ENCODE measurements at regions not wholly inside any gene's neighbourhood (a gene's known extent, or its start where the extent isn't known, plus 50 kb on each side); places are given as distances from the start of the nearest gene placed in this dataset.

DNA sequence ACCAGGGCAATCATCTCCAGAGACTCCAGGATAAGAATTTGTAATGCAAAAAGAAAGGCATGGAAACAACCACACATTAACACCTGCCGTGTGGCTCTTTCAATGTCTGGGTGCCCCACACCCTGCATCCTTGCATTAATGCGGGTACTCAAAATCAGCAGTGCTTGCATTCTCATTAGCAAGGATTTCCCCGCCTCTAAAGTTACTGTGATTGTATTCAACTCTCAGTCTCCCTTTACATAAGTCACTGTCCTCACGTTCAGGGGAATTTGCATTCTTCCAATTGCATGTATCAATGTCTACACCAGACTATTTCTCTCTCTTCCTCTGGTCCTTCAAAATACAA lies 324.3 kb downstream of the FOXL1 start (continued):
- no peak for TF ChIP-seq JUNB (IDR thresholded peaks at IDR 0.05)
- no peak for TF ChIP-seq NR3C1 (IDR thresholded peaks at IDR 0.05)
- TF ChIP-seq, protein P1, sequence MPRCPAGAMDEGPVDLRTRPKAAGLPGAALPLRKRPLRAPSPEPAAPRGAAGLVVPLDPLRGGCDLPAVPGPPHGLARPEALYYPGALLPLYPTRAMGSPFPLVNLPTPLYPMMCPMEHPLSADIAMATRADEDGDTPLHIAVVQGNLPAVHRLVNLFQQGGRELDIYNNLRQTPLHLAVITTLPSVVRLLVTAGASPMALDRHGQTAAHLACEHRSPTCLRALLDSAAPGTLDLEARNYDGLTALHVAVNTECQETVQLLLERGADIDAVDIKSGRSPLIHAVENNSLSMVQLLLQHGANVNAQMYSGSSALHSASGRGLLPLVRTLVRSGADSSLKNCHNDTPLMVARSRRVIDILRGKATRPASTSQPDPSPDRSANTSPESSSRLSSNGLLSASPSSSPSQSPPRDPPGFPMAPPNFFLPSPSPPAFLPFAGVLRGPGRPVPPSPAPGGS (IDR thresholded peaks at IDR 0.05): no peak
- no peak for TF ChIP-seq ZC3H11A (IDR thresholded peaks at IDR 0.05)
- no peak for TF ChIP-seq CBX2 (IDR thresholded peaks at IDR 0.05; ENCODE audit: borderline replicate concordance, low read depth)

GRCh38 chr16:86903068-86903467 lies 324.7 kb downstream of the FOXL1 start:
- Histone ChIP-seq H3K4me2 (no peak overlapping the region), H3K9me3 (no peaks in the 10 kb centered on the region), H3K27ac (no peak overlapping the region), H3K4me1 (peaks cover 24% of the 10 kb centered on the region), H3K4me3 (no peak overlapping the region)
- DNase-seq (ENCODE audit: low read depth in 1 of 2, low spot score in 1 of 2) (no peak), ATAC-seq (no peak), FAIRE-seq (no peak)
- ChIA-PET CTCF (interaction anchor here (0.9 kb wide), 1 partner anchor 160 kb away, joined by 3 read pairs; no protein-coding TSS in a partner anchor), POLR2A (no interaction called here)
- 71% methylated on average over 1 of the region's 1 CpG for WGBS (ENCODE audit: missing lambda C conversion rate)
- TF ChIP-seq HOXB5 (CRISPR knock-in tag; IDR thresholded peaks at IDR 0.05) (no peak), KDM1A (IDR thresholded peaks at IDR 0.05; ENCODE audit: low read depth) (no peak), RCOR1 (IDR thresholded peaks at IDR 0.05; ENCODE audit: low read depth, low read length) (no peak)

DNA sequence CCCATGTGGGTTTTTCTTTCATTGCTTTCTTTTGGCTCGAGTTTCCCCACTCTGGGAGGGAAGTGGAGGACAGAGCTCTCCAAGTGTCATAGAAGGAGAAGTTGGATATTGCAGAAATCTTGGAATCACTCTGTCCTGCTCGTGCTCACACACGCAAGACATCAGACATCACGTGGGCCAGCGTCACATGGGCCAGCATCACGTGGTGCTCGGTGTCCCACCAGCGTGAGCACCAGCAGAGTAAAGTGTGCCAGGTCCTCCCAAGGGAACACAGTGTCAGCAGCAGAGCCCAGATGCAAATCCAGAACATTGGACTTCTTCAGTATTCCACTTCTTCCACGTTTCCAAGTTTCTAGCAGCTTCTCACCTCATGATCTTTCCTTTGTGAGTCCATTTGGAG lies 327.0 kb downstream of the FOXL1 start:
- POLR2A ChIA-PET: no interaction called here
- H3K9me3 ChIP-seq: no peaks in the 10 kb centered on the region
- no peak for FAIRE-seq
- TF ChIP-seq MYC (IDR thresholded peaks at IDR 0.05; ENCODE audit: borderline replicate concordance, low read length): no peak
- no peak for TF ChIP-seq FOSB (CRISPR knock-in tag; IDR thresholded peaks at IDR 0.05)
- no peak for TF ChIP-seq BHLHE40 (IDR thresholded peaks at IDR 0.05; ENCODE audit: low read depth, low read length)
- TF ChIP-seq ZSCAN20 (CRISPR knock-in tag; IDR thresholded peaks at IDR 0.05): no peak
- no peak for TF ChIP-seq E2F6 (IDR thresholded peaks at IDR 0.05; ENCODE audit: borderline replicate concordance, low read depth)
- TF ChIP-seq, protein P2, sequence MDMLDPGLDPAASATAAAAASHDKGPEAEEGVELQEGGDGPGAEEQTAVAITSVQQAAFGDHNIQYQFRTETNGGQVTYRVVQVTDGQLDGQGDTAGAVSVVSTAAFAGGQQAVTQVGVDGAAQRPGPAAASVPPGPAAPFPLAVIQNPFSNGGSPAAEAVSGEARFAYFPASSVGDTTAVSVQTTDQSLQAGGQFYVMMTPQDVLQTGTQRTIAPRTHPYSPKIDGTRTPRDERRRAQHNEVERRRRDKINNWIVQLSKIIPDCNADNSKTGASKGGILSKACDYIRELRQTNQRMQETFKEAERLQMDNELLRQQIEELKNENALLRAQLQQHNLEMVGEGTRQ (IDR thresholded peaks at IDR 0.05): peak; percentile 72
- H3K4me1 ChIP-seq: peaks cover 15% of the 10 kb centered on the region; the same call in 2 of the 3 replicates
- CTCF ChIA-PET: interaction anchor here (0.9 kb wide), 1 partner anchor 19 kb away, joined by 3 read pairs; no protein-coding TSS in a partner anchor
- H3K4me2 ChIP-seq: no peak overlapping the region
- H3K27ac ChIP-seq: no peak overlapping the region
- no peak for DNase-seq (ENCODE audit: low read depth in 1 of 2, low spot score in 1 of 2)
- WGBS (ENCODE audit: missing lambda C conversion rate): 54% methylated on average over 8 of the region's 9 CpGs
- no peak for ATAC-seq
- no peak overlapping the region for H3K4me3 ChIP-seq

DNA sequence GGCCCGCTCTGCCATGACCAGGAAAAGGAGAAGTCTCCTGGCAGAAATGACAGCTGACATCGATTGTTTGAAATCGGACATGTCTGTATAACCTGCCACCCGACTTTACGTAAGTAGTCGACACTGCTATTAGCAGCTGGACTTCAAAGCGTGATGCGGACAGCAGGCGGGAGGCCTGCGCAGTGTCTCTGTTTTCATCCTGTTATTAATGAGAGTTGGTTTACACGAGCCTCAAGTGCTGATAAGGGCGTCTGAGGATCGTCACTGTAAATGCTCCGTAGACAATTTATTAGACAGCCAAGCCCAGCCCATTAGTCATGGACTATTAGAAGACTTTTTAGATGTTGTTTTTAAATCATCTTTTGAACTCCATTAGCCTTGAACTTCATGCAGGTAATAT lies 328.3 kb downstream of the FOXL1 start:
- CTCF ChIA-PET: no interaction called here
- WGBS (ENCODE audit: missing lambda C conversion rate): 87% methylated on average over 14 of the region's 14 CpGs

More for the DNA sequence above, 328.3 kb downstream of the FOXL1 start:
- no peak overlapping the region for H3K4me3 ChIP-seq
- H3K27ac ChIP-seq: no peak overlapping the region
- POLR2A ChIA-PET: no interaction called here
- H3K9me3 ChIP-seq: no peaks in the 10 kb centered on the region
- DNase-seq (ENCODE audit: low read depth in 1 of 2, low spot score in 1 of 2) (no peak), ATAC-seq (no peak), FAIRE-seq (no peak)
- TF ChIP-seq BHLHE40 (IDR thresholded peaks at IDR 0.05; ENCODE audit: low read depth, low read length) (no peak), CEBPB (IDR thresholded peaks at IDR 0.05) (no peak), RFX5 (IDR thresholded peaks at IDR 0.05) (no peak), KDM1A (IDR thresholded peaks at IDR 0.05; ENCODE audit: low read depth) (no peak), HOXA7 (CRISPR knock-in tag; IDR thresholded peaks at IDR 0.05) (no peak), CBX2 (IDR thresholded peaks at IDR 0.05; ENCODE audit: borderline replicate concordance, low read depth) (no peak)
- no peak overlapping the region for H3K4me2 ChIP-seq
- H3K4me1 ChIP-seq: peaks cover 8% of the 10 kb centered on the region; the same call in 2 of the 3 replicates

Data from A549 (cell line).